H1 (cell line): ENCODE measurements at regions not wholly inside any gene's neighbourhood (a gene's known extent, or its start where the extent isn't known, plus 50 kb on each side); places are given as distances from the start of the nearest gene placed in this dataset.

Source experiments
- EZH2 ChIP-seq: fragments of 200-600 bp; sonication (generic); IDR thresholded peaks from 2 replicates; pipeline ENCODE4 v1.7.1; 2012; ENCODE audit warnings: low read depth, mild to moderate bottlenecking, moderate library complexity, low read length, inconsistent platforms; ENCODE audit not compliant: severe bottlenecking
- POU5F1 ChIP-seq: IDR thresholded peaks from 2 replicates; pipeline ENCODE4 v1.6.1; 2011; ENCODE audit warnings: low read depth, mild to moderate bottlenecking, low read length, moderate library complexity
- SAP30 ChIP-seq: fragments of 300-600 bp; sonication (generic); IDR thresholded peaks from 2 replicates; pipeline ENCODE4 v1.7.1; 2012; ENCODE audit warnings: low read length, moderate library complexity, mild to moderate bottlenecking, inconsistent platforms; ENCODE audit not compliant: insufficient read depth, insufficient replicate concordance
- SUZ12 ChIP-seq: fragments of 200-600 bp; sonication (generic); IDR thresholded peaks from 2 replicates; pipeline ENCODE4 v1.6.1; 2012; ENCODE audit warnings: mild to moderate bottlenecking, inconsistent platforms, low read length, moderate library complexity, mixed read lengths
- TF ChIP-seq, protein P1 (sequence below): fragments of 300-600 bp; sonication (generic); IDR thresholded peaks from 2 replicates; pipeline ENCODE4 v1.7.1; 2012; ENCODE audit warnings: low read length, moderate library complexity, mild to moderate bottlenecking, inconsistent platforms; ENCODE audit not compliant: insufficient replicate concordance

DNA sequence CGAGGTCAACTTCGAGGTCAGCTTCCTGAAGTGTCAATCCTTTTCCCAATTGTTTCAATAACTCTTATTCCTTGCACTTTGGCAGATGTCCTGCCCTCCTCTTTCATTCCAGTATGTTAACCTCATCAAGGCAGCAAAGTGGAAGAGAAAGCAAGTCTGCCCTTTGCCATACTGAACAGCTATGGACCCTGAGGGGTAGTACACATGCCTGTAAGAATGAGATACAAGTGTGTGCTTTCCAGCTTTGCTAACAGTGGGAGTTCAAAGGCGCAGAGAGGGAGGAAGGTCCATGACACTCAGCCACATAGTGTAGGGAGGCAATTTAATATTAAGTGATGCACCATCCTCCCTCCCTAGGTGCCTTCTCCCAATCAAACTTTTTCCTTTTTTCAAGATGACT is 96.4 kb upstream of the ZCCHC13 start (continued):
- no peak for TF ChIP-seq SAP30
- TF ChIP-seq EZH2: no peak
- no peak for TF ChIP-seq POU5F1
- TF ChIP-seq SUZ12: no peak
- TF ChIP-seq, protein P1, sequence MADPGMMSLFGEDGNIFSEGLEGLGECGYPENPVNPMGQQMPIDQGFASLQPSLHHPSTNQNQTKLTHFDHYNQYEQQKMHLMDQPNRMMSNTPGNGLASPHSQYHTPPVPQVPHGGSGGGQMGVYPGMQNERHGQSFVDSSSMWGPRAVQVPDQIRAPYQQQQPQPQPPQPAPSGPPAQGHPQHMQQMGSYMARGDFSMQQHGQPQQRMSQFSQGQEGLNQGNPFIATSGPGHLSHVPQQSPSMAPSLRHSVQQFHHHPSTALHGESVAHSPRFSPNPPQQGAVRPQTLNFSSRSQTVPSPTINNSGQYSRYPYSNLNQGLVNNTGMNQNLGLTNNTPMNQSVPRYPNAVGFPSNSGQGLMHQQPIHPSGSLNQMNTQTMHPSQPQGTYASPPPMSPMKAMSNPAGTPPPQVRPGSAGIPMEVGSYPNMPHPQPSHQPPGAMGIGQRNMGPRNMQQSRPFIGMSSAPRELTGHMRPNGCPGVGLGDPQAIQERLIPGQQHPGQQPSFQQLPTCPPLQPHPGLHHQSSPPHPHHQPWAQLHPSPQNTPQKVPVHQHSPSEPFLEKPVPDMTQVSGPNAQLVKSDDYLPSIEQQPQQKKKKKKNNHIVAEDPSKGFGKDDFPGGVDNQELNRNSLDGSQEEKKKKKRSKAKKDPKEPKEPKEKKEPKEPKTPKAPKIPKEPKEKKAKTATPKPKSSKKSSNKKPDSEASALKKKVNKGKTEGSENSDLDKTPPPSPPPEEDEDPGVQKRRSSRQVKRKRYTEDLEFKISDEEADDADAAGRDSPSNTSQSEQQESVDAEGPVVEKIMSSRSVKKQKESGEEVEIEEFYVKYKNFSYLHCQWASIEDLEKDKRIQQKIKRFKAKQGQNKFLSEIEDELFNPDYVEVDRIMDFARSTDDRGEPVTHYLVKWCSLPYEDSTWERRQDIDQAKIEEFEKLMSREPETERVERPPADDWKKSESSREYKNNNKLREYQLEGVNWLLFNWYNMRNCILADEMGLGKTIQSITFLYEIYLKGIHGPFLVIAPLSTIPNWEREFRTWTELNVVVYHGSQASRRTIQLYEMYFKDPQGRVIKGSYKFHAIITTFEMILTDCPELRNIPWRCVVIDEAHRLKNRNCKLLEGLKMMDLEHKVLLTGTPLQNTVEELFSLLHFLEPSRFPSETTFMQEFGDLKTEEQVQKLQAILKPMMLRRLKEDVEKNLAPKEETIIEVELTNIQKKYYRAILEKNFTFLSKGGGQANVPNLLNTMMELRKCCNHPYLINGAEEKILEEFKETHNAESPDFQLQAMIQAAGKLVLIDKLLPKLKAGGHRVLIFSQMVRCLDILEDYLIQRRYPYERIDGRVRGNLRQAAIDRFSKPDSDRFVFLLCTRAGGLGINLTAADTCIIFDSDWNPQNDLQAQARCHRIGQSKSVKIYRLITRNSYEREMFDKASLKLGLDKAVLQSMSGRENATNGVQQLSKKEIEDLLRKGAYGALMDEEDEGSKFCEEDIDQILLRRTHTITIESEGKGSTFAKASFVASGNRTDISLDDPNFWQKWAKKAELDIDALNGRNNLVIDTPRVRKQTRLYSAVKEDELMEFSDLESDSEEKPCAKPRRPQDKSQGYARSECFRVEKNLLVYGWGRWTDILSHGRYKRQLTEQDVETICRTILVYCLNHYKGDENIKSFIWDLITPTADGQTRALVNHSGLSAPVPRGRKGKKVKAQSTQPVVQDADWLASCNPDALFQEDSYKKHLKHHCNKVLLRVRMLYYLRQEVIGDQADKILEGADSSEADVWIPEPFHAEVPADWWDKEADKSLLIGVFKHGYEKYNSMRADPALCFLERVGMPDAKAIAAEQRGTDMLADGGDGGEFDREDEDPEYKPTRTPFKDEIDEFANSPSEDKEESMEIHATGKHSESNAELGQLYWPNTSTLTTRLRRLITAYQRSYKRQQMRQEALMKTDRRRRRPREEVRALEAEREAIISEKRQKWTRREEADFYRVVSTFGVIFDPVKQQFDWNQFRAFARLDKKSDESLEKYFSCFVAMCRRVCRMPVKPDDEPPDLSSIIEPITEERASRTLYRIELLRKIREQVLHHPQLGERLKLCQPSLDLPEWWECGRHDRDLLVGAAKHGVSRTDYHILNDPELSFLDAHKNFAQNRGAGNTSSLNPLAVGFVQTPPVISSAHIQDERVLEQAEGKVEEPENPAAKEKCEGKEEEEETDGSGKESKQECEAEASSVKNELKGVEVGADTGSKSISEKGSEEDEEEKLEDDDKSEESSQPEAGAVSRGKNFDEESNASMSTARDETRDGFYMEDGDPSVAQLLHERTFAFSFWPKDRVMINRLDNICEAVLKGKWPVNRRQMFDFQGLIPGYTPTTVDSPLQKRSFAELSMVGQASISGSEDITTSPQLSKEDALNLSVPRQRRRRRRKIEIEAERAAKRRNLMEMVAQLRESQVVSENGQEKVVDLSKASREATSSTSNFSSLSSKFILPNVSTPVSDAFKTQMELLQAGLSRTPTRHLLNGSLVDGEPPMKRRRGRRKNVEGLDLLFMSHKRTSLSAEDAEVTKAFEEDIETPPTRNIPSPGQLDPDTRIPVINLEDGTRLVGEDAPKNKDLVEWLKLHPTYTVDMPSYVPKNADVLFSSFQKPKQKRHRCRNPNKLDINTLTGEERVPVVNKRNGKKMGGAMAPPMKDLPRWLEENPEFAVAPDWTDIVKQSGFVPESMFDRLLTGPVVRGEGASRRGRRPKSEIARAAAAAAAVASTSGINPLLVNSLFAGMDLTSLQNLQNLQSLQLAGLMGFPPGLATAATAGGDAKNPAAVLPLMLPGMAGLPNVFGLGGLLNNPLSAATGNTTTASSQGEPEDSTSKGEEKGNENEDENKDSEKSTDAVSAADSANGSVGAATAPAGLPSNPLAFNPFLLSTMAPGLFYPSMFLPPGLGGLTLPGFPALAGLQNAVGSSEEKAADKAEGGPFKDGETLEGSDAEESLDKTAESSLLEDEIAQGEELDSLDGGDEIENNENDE: no peak
